KOPT-K1 (cell line): ENCODE measurements at regions not wholly inside any gene's neighbourhood (a gene's known extent, or its start where the extent isn't known, plus 50 kb on each side); places are given as distances from the start of the nearest gene placed in this dataset.
"Not testable (repeated sequence)": the region's sequence is repeated elsewhere in the genome, so short reads cannot be mapped to it uniquely, and the experiment has no call there.

ENCODE experiments used
- H3K27ac ChIP-seq: fragments of 200-600 bp; sonication (generic); 2 replicates; pipeline ENCODE4 v1.5.1; 2016; ENCODE audit warnings: antibody characterized with exemption, mild to moderate bottlenecking, low read depth, low read length; ENCODE audit not compliant: poor library complexity, severe bottlenecking
- H3K36me3 ChIP-seq: fragments of 200-600 bp; sonication (generic); 2 replicates; pipeline ENCODE4 v1.5.1; 2017; ENCODE audit warnings: antibody characterized with exemption, mild to moderate bottlenecking, low read length, moderate library complexity; ENCODE audit not compliant: insufficient read depth
- H3K9me3 ChIP-seq: fragments of 200-600 bp; sonication (generic); 2 replicates; pipeline ENCODE4 v1.5.1; 2017; ENCODE audit warnings: antibody characterized with exemption, low read length, mild to moderate bottlenecking; ENCODE audit not compliant: insufficient read depth, poor library complexity, severe bottlenecking

DNA sequence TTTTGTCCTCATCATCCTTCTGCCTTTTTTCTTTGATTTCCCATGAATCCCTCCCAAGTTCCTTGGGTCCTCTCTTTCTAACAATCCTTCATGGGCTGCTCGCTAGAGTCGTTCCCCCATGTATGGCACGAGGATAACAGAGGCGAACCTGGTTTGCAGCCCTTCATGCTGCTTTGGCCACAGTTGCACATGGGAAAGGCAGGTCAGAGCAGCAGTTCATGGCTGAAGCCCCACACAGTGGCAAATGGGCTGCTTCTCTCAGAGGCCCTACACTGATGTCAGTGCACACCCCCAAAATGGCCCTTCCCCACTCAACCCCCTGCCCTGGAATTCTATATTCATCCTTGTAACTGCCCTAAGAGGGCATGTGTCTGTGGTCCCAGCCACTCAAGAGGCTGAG, 335.4 kb upstream of the IGF1R start:
- no peaks in the 10 kb centered on the region for H3K36me3 ChIP-seq
- H3K9me3 ChIP-seq = no peaks in the 10 kb centered on the region
- H3K27ac ChIP-seq = no peak overlapping the region

GRCh38 chr15:98315971-98316370, 332.4 kb upstream of the IGF1R start:
- no peaks in the 10 kb centered on the region for H3K36me3 ChIP-seq
- H3K27ac ChIP-seq = no peak overlapping the region
- no peaks in the 10 kb centered on the region for H3K9me3 ChIP-seq

- Histone ChIP-seq H3K36me3 (no peaks in the 10 kb centered on the region), H3K27ac (no peak overlapping the region), H3K9me3 (no peaks in the 10 kb centered on the region)
Measured at GRCh38 chr15:98321896-98322295, 326.4 kb upstream of the IGF1R start.

DNA sequence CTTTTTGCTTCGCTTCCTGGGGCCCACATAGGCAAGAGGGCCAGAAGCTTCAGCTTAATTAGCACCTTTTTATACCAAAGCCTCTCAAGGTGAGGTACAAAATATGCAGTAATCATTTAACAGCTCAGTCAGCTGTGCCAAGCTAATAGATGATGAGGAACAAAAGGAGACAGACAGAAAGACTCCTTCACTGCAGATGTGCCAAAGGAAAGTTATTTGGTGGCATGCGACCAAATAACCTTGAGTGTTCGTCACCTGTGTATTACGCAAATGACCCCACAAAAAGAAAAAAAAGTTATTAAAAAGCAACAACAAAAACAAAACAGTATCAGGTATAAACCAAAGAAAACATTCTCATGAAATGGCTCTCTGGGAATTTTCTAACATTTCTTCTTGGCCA, 325.8 kb upstream of the IGF1R start:
- Histone ChIP-seq H3K27ac (no peak overlapping the region), H3K9me3 (no peaks in the 10 kb centered on the region), H3K36me3 (no peaks in the 10 kb centered on the region)

- Histone ChIP-seq H3K36me3 (no peaks in the 10 kb centered on the region), H3K27ac (no peak overlapping the region), H3K9me3 (no peaks in the 10 kb centered on the region)
Measured at GRCh38 chr15:98324341-98324970, 323.9 kb upstream of the IGF1R start.

- no peak overlapping the region for H3K27ac ChIP-seq
- no peaks in the 10 kb centered on the region for H3K9me3 ChIP-seq
- no peaks in the 10 kb centered on the region for H3K36me3 ChIP-seq
Measured at GRCh38 chr15:98326804-98327203, 321.5 kb upstream of the IGF1R start.

- H3K27ac ChIP-seq = no peak overlapping the region
- no peaks in the 10 kb centered on the region for H3K9me3 ChIP-seq
- H3K36me3 ChIP-seq = no peaks in the 10 kb centered on the region
Measured at GRCh38 chr15:98330258-98330657, 318.1 kb upstream of the IGF1R start.

- no peaks in the 10 kb centered on the region for H3K9me3 ChIP-seq
- H3K27ac ChIP-seq = no peak overlapping the region
- H3K36me3 ChIP-seq = no peaks in the 10 kb centered on the region
Measured at GRCh38 chr15:98330692-98331435, 317.5 kb upstream of the IGF1R start.

DNA sequence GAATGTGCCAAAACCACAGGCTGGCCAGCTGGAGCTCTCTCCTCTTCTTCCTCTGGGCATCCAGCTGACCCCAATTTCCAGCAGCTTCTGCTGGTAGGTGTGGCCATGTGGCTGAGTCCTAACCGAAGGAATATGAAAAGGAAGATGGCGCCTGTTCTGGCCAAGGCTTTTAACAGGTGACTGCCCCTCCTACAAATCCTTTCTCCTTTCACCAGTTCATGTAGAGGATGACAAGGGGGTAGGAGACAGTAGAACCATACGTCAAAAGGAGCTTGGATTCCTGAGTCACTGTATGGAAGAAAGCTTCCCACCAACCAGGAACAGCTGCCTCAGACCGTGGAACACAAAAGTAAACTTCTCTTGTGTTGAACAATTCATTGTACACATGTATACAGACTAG, 316.7 kb upstream of the IGF1R start:
- Histone ChIP-seq H3K9me3 (no peaks in the 10 kb centered on the region), H3K36me3 (no peaks in the 10 kb centered on the region), H3K27ac (no peak overlapping the region)

DNA sequence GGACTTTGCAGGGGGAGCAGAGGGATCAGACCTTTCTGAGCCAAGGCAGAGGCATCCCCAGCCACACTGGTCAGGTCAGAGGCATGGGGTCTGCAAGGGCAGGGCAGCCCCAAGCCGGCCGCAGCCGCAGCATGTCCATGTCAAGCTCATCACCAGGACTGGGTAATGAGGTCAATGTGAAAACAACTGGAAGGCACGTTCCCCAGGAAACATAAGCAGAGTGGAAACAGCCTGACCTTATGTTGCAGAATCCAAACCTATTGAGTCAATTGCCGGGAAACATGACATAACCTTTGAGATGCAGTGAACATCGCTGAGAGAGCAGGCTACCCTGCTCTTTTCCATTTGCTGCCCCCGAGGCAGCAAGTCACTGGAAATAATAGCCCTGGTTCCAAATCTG, 315.1 kb upstream of the IGF1R start:
- H3K9me3 ChIP-seq = no peaks in the 10 kb centered on the region
- H3K36me3 ChIP-seq = no peaks in the 10 kb centered on the region
- no peak overlapping the region for H3K27ac ChIP-seq

GRCh38 chr15:98342911-98343310, 305.4 kb upstream of the IGF1R start:
- H3K27ac ChIP-seq = no peak overlapping the region
- no peaks in the 10 kb centered on the region for H3K9me3 ChIP-seq
- H3K36me3 ChIP-seq = no peaks in the 10 kb centered on the region

GRCh38 chr15:98344591-98344990, 303.7 kb upstream of the IGF1R start:
- Histone ChIP-seq H3K27ac (no peak overlapping the region), H3K9me3 (no peaks in the 10 kb centered on the region), H3K36me3 (no peaks in the 10 kb centered on the region)

GRCh38 chr15:98347001-98347400, 301.3 kb upstream of the IGF1R start:
- Histone ChIP-seq H3K9me3 (no peaks in the 10 kb centered on the region), H3K36me3 (no peaks in the 10 kb centered on the region), H3K27ac (no peak overlapping the region)

DNA sequence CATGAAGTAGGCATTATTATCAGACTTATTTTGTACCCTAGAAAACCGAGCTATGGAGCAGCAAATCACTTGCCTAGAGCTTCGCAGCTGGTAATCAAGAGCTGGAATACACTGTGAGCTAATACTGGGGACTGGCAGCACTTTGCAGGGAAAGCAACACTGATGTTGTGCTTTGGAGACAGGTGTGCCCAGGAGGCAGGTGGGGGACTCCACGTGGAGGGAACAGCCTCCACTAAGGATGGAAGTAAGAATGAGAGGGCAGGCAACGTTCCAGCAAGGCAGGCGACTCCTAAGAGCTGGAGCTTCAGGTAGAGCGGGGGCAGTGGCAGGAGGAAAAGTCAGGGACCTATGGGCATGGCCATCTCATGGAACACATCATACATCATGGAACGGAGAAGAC, 300.5 kb upstream of the IGF1R start:
- H3K36me3 ChIP-seq = no peaks in the 10 kb centered on the region
- H3K27ac ChIP-seq = no peak overlapping the region
- H3K9me3 ChIP-seq = no peaks in the 10 kb centered on the region

DNA sequence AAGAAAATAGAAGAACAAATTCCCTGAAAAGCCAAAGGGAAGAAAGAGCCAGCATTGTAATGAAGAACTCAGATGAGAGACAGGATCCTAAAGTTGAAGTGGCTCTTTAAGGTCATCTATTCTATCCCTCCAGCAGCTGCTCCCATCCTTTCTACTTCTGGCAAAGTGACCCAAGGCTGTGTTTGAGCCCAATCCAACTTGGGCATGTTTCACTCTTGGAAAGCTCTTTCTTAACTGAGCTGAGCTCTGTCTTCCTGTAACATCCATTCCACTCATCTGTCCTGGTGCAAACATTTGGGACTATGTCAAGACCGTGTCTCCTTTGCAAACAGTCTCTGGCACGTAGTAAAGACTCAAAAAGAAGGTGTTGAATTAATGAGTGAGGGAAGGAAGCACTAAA, 298.1 kb upstream of the IGF1R start:
- Histone ChIP-seq H3K27ac (no peak overlapping the region), H3K9me3 (no peaks in the 10 kb centered on the region), H3K36me3 (no peaks in the 10 kb centered on the region)

DNA sequence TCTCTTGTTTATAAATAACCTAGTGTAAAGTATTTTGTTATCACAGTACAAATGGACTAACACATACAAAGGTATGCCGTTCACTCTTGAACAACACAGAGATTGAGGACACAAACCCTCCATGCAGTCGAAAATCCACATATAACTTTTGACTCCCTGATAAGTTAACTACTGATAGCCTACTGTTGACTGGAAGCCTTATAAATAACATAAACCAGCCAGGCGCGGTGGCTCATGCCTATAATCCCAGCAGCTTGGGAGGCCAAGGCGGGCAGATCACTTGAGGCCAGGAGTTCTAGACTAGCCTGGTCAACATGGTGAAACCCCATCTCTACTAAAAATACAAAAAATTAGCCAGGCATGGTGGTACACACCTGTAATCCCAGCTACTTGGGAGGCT, 290.1 kb upstream of the IGF1R start:
- H3K27ac ChIP-seq, H3K36me3 ChIP-seq, H3K9me3 ChIP-seq: not testable (repeated sequence)
